T-helper 1 cell treated with Interleukin-12 subunit alpha and Interleukin-12 subunit beta and Interleukin-4 antibody, amounts not matched to agents 30 μg/mL and 1 μg/mL, for 36 hours (primary cell): ENCODE measurements at regions not wholly inside any gene's neighbourhood (a gene's known extent, or its start where the extent isn't known, plus 50 kb on each side); places are given as distances from the start of the nearest gene placed in this dataset.
A peak's percentile ranks its signal among the peaks of the same experiment; 100 is the strongest.

Experiments
- H3K27ac Mint-ChIP-seq: one replicate; pipeline ENCODE4 v1.8.0; 2021; ENCODE audit warnings: mild to moderate bottlenecking, mixed read lengths
- H3K27me3 Mint-ChIP-seq: one replicate; pipeline ENCODE4 v1.8.0; 2021; ENCODE audit warnings: low read depth, mixed read lengths
- H3K36me3 Mint-ChIP-seq: one replicate; pipeline ENCODE4 v1.8.0; 2021; ENCODE audit warnings: low read depth, mixed read lengths
- H3K4me1 Mint-ChIP-seq: one replicate; pipeline ENCODE4 v1.8.0; 2021; ENCODE audit warnings: low read depth, mixed read lengths
- H3K4me3 Mint-ChIP-seq: one replicate; pipeline ENCODE4 v1.8.0; 2021; ENCODE audit warnings: mild to moderate bottlenecking, moderate library complexity, mixed read lengths
- H3K9me3 Mint-ChIP-seq: one replicate; pipeline ENCODE4 v1.8.0; 2021; ENCODE audit warnings: mixed read lengths

- Mint-ChIP-seq H3K4me3 (no peak overlapping the region), H3K36me3 (peaks cover 8% of the 10 kb centered on the region), H3K9me3 (peaks cover 5% of the 10 kb centered on the region), H3K4me1 (peaks cover 42% of the 10 kb centered on the region), H3K27ac (no peak overlapping the region), H3K27me3 (no peaks in the 10 kb centered on the region)
These were observed 57.0 kb downstream of the PHLDA1 start for GRCh38 chr12:75974323-75975187.

GRCh38 chr12:75971253-75971652 lies 60.3 kb downstream of the PHLDA1 start:
- Mint-ChIP-seq H3K27me3 (no peaks in the 10 kb centered on the region), H3K27ac (no peak overlapping the region), H3K36me3 (peaks cover 8% of the 10 kb centered on the region), H3K9me3 (peaks cover 5% of the 10 kb centered on the region), H3K4me3 (no peak overlapping the region), H3K4me1 (peaks cover 19% of the 10 kb centered on the region)

- peaks cover 15% of the 10 kb centered on the region for H3K4me1 Mint-ChIP-seq
- H3K4me3 Mint-ChIP-seq, result no peak overlapping the region
- H3K27me3 Mint-ChIP-seq, result no peaks in the 10 kb centered on the region
- H3K36me3 Mint-ChIP-seq, result peaks cover 6% of the 10 kb centered on the region
- H3K9me3 Mint-ChIP-seq, result peaks cover 5% of the 10 kb centered on the region
- H3K27ac Mint-ChIP-seq, result no peak overlapping the region
These were observed 61.3 kb downstream of the PHLDA1 start for GRCh38 chr12:75970310-75970709.

- H3K9me3 Mint-ChIP-seq, result peaks cover 5% of the 10 kb centered on the region
- H3K4me3 Mint-ChIP-seq, result no peak overlapping the region
- peaks cover 6% of the 10 kb centered on the region for H3K36me3 Mint-ChIP-seq
- peak overlapping the region; percentile 31 for H3K27ac Mint-ChIP-seq
- H3K4me1 Mint-ChIP-seq, result peaks cover 15% of the 10 kb centered on the region
- no peaks in the 10 kb centered on the region for H3K27me3 Mint-ChIP-seq
These were observed 61.8 kb downstream of the PHLDA1 start for GRCh38 chr12:75969768-75970167.

GRCh38 chr12:75965661-75966060 lies 65.9 kb downstream of the PHLDA1 start:
- Mint-ChIP-seq H3K27me3 (no peaks in the 10 kb centered on the region), H3K9me3 (no peaks in the 10 kb centered on the region), H3K27ac (no peak overlapping the region), H3K36me3 (peaks cover 4% of the 10 kb centered on the region), H3K4me1 (peaks cover 32% of the 10 kb centered on the region), H3K4me3 (no peak overlapping the region)

GRCh38 chr12:75964150-75964549 lies 67.4 kb downstream of the PHLDA1 start:
- H3K4me1 Mint-ChIP-seq, result peaks cover 34% of the 10 kb centered on the region
- H3K4me3 Mint-ChIP-seq, result no peak overlapping the region
- no peak overlapping the region for H3K27ac Mint-ChIP-seq
- no peaks in the 10 kb centered on the region for H3K9me3 Mint-ChIP-seq
- H3K36me3 Mint-ChIP-seq, result no peaks in the 10 kb centered on the region
- H3K27me3 Mint-ChIP-seq, result no peaks in the 10 kb centered on the region

GRCh38 chr12:75961878-75962277 lies 69.7 kb downstream of the PHLDA1 start:
- Mint-ChIP-seq H3K4me1 (peaks cover 40% of the 10 kb centered on the region), H3K27me3 (no peaks in the 10 kb centered on the region), H3K9me3 (no peaks in the 10 kb centered on the region), H3K4me3 (no peak overlapping the region), H3K27ac (no peak overlapping the region), H3K36me3 (no peaks in the 10 kb centered on the region)

- Mint-ChIP-seq H3K27ac (no peak overlapping the region), H3K4me3 (no peak overlapping the region), H3K9me3 (no peaks in the 10 kb centered on the region), H3K36me3 (no peaks in the 10 kb centered on the region), H3K27me3 (no peaks in the 10 kb centered on the region), H3K4me1 (peaks cover 40% of the 10 kb centered on the region)
These were observed 70.5 kb downstream of the PHLDA1 start for GRCh38 chr12:75960954-75961661.

GRCh38 chr12:75960086-75960910 lies 71.3 kb downstream of the PHLDA1 start:
- Mint-ChIP-seq H3K4me3 (no peak overlapping the region), H3K4me1 (peaks cover 40% of the 10 kb centered on the region), H3K27me3 (no peaks in the 10 kb centered on the region), H3K36me3 (no peaks in the 10 kb centered on the region), H3K27ac (no peak overlapping the region), H3K9me3 (no peaks in the 10 kb centered on the region)

- Mint-ChIP-seq H3K4me1 (peaks cover 37% of the 10 kb centered on the region), H3K27ac (peak overlapping the region; percentile 34), H3K27me3 (no peaks in the 10 kb centered on the region), H3K36me3 (no peaks in the 10 kb centered on the region), H3K9me3 (no peaks in the 10 kb centered on the region), H3K4me3 (no peak overlapping the region)
These were observed 72.1 kb downstream of the PHLDA1 start for GRCh38 chr12:75959506-75959905.

- peaks cover 33% of the 10 kb centered on the region for H3K4me1 Mint-ChIP-seq
- no peaks in the 10 kb centered on the region for H3K9me3 Mint-ChIP-seq
- no peak overlapping the region for H3K4me3 Mint-ChIP-seq
- H3K36me3 Mint-ChIP-seq, result no peaks in the 10 kb centered on the region
- peak overlapping the region; percentile 34 for H3K27ac Mint-ChIP-seq
- no peaks in the 10 kb centered on the region for H3K27me3 Mint-ChIP-seq
These were observed 72.5 kb downstream of the PHLDA1 start for GRCh38 chr12:75959060-75959459.

GRCh38 chr12:75955251-75955650 lies 76.3 kb downstream of the PHLDA1 start:
- no peak overlapping the region for H3K4me3 Mint-ChIP-seq
- H3K9me3 Mint-ChIP-seq, result no peaks in the 10 kb centered on the region
- H3K27ac Mint-ChIP-seq, result no peak overlapping the region
- H3K36me3 Mint-ChIP-seq, result no peaks in the 10 kb centered on the region
- H3K4me1 Mint-ChIP-seq, result peaks cover 18% of the 10 kb centered on the region
- no peaks in the 10 kb centered on the region for H3K27me3 Mint-ChIP-seq

GRCh38 chr12:75954749-75955148 lies 76.8 kb downstream of the PHLDA1 start:
- peaks cover 13% of the 10 kb centered on the region for H3K4me1 Mint-ChIP-seq
- no peaks in the 10 kb centered on the region for H3K9me3 Mint-ChIP-seq
- H3K36me3 Mint-ChIP-seq, result no peaks in the 10 kb centered on the region
- H3K27me3 Mint-ChIP-seq, result no peaks in the 10 kb centered on the region
- H3K4me3 Mint-ChIP-seq, result no peak overlapping the region
- H3K27ac Mint-ChIP-seq, result no peak overlapping the region

GRCh38 chr12:75954041-75954440 lies 77.5 kb downstream of the PHLDA1 start:
- Mint-ChIP-seq H3K27me3 (no peaks in the 10 kb centered on the region), H3K27ac (no peak overlapping the region), H3K4me1 (peaks cover 7% of the 10 kb centered on the region), H3K9me3 (no peaks in the 10 kb centered on the region), H3K4me3 (no peak overlapping the region), H3K36me3 (no peaks in the 10 kb centered on the region)
